ENCODE measurements at regions not wholly inside any gene's neighbourhood (a gene's known extent, or its start where the extent isn't known, plus 50 kb on each side); places are given as distances from the start of the nearest gene placed in this dataset.

DNA sequence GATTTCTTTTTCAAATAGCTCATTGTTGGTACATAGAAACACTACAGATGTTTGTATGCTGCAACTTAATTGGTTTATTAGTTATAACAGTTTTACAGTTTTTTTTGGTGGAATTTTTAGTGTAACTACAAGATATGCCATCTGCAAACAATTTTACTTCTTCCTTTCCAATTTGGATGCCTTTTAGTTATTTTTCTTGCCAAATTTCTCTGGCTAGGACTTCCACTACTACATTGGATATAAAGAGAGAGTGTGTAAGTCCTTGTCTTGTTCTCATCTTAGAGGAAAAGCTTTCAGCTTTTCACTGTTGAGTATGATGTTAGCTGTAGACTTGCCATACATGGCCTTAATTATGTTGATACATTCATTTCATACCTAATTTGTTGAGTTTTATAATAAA, 143.6 kb upstream of the EOMES start:
- no peak for DNase-seq

GRCh38 chr3:27869152-27869551, 147.0 kb upstream of the EOMES start:
- no peak for DNase-seq

GRCh38 chr3:27877061-27878013, 155.2 kb upstream of the EOMES start:
- peak in 1 of 2 donors; percentile 30 for DNase-seq

GRCh38 chr3:27878014-27878383, 155.9 kb upstream of the EOMES start:
- no peak for DNase-seq

DNA sequence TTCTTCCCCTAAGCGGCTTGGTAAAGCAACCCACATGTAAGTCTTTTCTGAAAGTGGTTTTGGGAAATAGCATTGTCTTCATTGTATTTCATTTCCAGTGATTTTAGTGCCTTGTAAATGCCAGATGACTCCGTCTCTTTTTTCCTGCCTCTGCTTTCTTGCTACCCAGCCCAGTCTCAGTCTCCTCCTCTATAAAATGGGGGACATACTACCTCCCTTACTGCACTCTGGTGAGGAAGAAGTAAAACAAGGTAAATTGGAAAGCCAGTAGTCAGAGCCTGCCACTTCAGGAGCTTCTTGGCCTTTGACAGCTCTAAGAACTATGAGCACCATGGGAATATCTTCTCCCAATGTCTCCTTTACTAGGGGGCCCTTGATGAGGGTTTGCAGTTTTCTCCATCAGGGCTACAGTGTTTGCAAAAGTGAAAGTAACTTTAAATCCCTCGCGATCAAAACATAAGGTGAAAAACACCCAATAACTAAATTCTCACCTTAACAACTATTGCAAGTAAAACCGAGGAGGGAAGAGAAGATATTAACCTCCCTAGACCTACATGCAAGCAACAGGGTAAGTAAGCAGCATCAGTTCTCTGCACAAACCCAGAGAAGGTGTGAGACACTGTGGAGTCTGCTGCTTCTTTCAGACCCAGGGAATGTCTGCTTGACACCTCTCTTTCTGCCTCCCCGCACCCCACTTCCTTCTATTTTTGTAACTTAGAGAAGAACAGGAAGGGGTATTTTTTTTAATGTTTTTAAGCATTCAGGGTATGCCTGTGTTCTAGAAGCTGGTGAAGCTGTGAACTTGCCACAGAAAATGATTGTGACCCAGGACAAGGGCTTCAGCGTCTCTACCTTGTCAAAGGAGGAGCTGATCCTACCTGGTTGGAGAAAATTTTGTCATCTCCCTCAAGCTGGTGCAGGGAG, 159.1 kb upstream of the EOMES start:
- peak; percentile 54 to 74 for DNase-seq

- no peak for DNase-seq
Observed at GRCh38 chr3:27883266-27883665, 161.1 kb upstream of the EOMES start.

GRCh38 chr3:27885641-27886040, 163.5 kb upstream of the EOMES start:
- DNase-seq = no peak

DNA sequence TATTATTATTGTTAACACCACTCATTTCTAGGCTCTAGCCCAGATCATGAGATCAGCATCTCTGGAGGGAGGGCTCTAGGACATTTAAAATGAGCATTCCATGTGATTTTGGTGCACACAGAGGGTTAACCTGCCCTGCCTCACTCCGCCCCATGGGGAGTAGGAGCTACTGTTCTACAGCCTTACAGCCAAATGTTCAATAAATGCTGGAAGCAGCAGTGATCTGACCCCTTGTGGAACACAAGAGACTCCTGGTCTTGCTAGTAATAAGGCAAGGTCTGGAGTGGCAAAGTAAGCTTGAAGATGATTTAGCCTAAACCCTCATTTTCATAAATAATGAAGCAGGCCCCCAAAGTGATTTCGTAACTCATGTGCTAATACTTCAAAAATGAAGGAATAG, 166.4 kb upstream of the EOMES start:
- DNase-seq = no peak

DNA sequence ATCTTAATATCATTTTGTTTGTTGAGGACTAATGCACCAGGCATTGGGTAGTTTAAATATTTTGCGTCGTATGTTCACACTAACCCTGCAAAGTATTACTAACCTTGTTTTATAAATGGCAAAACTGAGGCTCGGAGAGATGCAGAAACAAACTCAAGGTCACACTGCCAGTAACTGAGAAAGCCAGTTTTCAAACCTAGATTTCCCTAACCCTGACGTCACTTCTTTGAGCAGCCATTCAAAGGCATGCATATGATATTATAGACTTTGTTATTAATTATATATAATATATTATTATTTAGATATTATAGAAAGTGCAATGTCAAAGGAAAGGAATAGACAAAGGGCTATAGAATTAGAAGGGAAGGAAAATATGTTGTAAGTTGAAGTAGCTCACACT, 167.6 kb upstream of the EOMES start:
- no peak for DNase-seq

GRCh38 chr3:27900316-27900715, 178.2 kb upstream of the EOMES start:
- peak in 1 of 2 donors; percentile 53 for DNase-seq

DNA sequence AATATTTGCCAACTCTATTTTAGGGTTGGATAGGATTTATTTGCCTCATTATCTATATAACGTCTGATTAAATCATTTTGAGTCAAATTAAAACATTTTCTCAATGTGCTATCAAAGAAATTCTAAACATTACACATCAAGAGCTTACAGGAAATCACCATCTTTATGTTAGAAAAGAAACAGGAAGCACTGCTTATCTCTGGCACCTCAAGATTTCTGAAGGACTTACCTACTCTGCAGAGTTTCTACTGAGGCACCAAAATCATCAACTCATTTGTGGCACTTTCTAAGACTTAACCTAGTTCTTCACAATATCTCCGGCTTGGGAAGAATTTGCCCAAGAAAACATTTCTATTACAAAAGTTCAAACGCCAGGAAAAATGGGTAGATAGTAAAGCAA, 181.3 kb upstream of the EOMES start:
- peak in 1 of 2 donors; percentile 42 for DNase-seq

DNA sequence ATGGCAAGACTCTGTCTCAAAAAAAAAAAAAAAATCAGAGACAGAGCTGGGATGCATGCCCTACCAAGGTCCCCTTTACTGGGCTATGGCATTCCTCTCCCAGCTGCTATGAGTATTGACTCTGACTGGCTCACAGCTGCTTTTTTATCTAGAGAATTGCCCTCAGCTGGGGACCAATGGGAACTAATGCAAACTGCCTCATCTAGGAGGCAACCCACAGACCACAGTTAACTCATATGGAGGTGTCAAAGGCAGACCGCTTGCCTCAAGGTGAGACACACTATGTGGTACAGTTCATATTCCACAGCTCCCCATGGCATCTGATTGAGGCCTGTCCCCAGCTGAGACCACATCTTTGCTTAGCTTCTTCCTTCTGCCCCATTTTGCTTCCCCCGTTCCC, 183.5 kb upstream of the EOMES start:
- peak; percentile 38 to 56 for DNase-seq

- no peak for DNase-seq
Observed at GRCh38 chr3:27907148-27907547, 185.0 kb upstream of the EOMES start.

GRCh38 chr3:27907929-27908328, 185.8 kb upstream of the EOMES start:
- no peak for DNase-seq

GRCh38 chr3:27910456-27910855, 188.3 kb upstream of the EOMES start:
- no peak for DNase-seq

DNA sequence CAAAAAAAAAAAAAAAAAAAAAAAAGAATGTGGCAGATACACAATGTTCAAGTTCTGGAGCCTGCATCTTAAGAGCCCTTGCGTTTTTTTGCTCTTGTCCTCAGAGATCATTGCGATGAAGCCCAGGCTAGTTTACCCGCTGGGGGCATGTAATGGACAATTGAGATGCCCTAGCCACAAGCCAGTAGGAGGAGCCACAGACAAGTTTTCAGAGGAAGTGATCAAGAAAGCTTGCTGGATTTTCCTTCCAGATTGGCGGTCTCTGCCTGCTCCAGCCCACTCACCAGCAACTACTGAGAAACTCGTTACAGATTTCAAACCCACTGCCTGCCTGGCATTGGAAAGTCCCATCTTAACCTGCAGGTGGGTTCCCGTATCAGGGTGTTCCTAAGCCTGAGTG, 192.1 kb upstream of the EOMES start:
- DNase-seq = peak in 1 of 2 donors; percentile 6

DNA sequence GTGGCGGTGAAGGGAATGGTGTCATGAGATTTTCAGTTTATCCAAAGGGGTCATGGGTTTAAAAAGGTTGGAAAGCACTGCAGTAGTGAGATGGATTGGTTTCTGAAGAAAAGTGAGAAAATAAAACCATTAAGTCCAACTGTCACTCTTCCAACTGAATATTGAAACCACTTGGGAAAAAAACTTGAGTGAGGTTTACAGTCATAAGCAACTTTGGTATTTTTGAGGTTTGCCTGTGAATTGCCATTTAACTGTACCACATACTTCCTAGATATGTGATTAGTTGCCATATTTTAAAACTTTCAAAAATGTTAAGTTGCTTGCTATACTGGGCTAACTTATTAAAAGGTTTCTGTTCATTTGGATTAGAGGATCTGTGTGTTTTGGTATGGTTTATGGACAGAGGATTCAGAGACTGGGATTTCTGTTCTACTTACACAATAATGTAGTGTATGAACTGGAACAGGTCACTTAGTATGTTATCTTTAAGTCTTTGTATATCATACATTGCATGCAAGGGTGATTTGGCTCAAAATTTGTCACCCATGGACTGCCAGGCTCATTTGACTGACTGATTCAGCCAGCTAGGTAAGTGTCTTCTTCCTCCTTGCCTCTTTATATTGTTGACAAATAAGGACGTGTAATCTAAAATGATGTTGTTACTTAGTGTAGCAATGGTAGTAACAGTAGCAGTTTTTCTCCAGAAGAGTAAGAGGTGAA, 201.4 kb upstream of the EOMES start:
- no peak for DNase-seq

DNA sequence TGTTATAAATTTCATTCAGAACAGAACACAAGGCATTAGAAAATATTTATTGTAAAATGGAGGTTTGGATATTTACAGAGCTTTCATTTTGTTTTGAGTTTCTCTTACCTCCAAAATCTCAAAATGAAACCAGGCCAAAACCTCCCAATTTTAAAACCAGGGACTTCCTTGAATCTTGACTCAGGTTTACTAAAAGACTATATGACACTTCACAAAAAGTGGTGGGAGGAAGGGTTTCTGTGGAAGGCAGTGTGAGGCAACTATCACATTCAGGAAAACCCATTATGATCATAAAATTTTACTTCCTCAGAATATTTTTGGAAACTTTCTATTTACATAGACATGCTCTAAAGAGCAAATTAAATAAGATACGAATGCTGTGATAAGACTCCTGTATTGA, 205.8 kb upstream of the EOMES start:
- DNase-seq = peak in 1 of 2 donors; percentile 7

DNA sequence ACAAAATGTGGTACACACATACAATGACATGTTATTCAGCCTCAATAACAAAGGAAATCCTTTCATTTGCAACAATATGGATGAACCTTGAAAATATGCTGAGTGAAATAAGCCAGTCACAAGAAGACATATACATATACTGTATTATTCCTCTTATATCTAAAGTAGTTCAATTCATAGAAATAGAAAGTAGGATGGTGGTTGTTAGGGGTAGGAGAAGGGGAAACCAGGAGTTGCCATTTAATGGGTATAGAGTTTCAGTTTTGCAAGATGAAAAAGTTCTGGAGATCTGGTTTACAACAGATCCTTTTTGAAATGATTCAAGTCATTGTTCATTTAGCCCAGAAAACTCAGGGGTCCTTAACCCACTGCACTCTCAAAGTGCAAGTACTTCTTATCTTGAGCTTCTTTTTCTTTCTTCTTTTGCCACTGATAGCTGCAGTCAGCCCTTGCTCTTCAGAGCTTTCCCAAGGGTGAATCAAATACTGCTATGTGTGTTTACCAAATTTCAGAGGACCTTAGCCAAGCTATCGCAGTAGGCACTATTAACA, 208.0 kb upstream of the EOMES start:
- no peak for DNase-seq

DNA sequence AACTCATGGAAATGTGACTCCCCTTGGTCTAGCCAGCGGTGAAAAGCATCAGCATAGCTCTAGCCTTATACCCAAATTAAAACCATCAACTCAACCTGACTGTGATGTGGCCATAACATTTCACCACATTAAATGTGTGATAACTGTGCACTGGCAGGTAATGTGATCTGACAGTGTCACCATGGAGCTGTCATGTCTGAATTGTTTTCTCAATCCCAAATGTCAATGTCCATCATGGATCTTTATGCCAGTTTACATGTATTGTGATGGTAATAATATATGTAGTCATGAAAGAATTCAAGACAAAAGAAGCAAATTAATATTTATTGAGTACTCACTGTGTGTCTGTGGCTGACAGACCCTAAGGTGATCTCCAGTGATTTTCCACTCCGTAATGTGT, 213.4 kb upstream of the EOMES start:
- no peak for DNase-seq

DNA sequence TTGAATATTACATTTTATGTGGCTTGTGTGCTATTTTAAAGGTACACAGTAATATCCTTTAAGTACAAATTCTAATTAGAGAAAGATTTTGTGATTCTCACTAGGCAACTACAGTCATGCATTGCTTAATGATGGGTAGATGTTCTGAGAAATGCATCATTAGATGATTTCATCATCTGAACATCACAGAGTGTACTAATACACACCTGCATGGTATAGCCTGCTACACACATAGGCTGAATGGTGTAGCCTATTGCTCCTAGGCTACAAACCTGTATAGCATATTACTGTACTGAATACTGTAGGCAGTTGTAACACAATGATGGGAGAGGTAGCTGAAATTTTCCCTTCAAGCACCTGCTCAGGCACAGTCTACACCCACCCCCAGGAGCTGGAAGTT, 217.4 kb upstream of the EOMES start:
- no peak for DNase-seq

DNA sequence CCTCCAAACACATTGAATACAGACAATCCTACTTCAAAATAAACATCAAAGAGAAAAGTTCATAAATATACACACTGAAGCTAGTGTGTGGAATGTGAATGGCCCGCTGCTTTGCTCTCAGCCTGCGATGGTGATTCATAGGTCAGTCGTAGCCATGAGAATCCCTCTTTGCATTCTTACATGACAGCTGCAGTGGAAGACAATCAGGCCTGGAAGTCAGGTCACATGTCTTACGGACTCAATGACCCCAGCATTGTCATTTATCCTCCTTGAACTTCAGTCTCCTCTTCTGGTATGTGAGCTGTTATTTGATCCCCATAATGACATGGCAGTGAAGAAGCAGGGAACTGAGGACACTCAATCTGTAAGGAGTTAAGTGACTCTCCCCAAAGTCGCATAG, 217.8 kb upstream of the EOMES start:
- DNase-seq = no peak

DNA sequence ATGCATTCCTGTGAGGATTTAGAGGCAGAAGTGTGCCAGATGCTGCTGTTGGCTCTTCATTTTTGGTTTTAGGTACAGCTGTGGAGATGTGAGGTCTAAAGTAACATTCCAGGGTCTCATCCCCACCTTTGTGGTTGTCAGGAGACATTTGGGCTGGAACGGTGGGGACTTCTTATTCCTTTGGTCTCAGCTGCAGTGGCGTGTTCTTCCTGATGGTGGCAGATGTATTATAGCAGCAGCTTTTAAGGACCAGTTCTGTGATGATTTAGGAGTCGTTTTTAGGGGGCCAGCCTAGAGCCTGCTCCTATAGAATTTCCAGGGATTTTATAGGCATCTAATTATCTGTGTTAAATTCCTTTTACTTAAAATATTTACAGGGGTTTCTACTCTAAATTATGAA, 221.0 kb upstream of the EOMES start:
- peak in 1 of 2 donors; percentile 8 for DNase-seq
